Thyroid gland (tissue), 4 donors: ENCODE measurements at regions not wholly inside any gene's neighbourhood (a gene's known extent, or its start where the extent isn't known, plus 50 kb on each side); places are given as distances from the start of the nearest gene placed in this dataset.

Experiments used
- DNase-seq, 2 donors: peaks; one replicate each; pipeline ENCODE4 v3.0.0-alpha.2; 2019
- H3K27ac ChIP-seq, 3 donors: fragments of 200-600 bp; sonication (generic); 1 replicate in 2 of 3; 2 replicates in 1 of 3; pipeline ENCODE4 v1.5.1; 2016 to 2019; ENCODE audit warnings: mild to moderate bottlenecking in 1 of 3, moderate library complexity in 1 of 3
- H3K27me3 ChIP-seq: fragments of 200-600 bp; sonication (generic); one replicate; pipeline ENCODE4 v1.5.1; 2019
- H3K36me3 ChIP-seq, 2 donors: fragments of 200-600 bp; sonication (generic); one replicate each; pipeline ENCODE4 v1.5.1; 2016 to 2019
- H3K4me1 ChIP-seq, 2 donors: fragments of 200-600 bp; sonication (generic); one replicate each; pipeline ENCODE4 v1.5.1; 2017 to 2019
- H3K4me3 ChIP-seq, 3 donors: fragments of 200-600 bp; sonication (generic); replicated peaks in 1 of 3; 1 replicate in 2 of 3; 2 replicates in 1 of 3; pipeline ENCODE4 v1.5.1; 2016; ENCODE audit warnings: mild to moderate bottlenecking in 1 of 3
- H3K9me3 ChIP-seq: fragments of 200-600 bp; sonication (generic); one replicate; pipeline ENCODE4 v1.5.1; 2017
- CTCF ChIP-seq, 6 experiments: fragments of 200-600 bp in 3 of 6; fragments of 450-650 bp in 3 of 6; sonication (generic) in 3 of 6; IDR thresholded peaks; one replicate each; pipeline ENCODE4 v1.5.1; 2016 to 2019; ENCODE audit warnings: antibody characterized with exemption in 6 of 6, mild to moderate bottlenecking in 2 of 6, inconsistent platforms in 1 of 6, moderate library complexity in 1 of 6
- POLR2A ChIP-seq, 2 donors: fragments of 450-650 bp; IDR thresholded peaks; one replicate each; pipeline ENCODE4 v1.6.1; 2017; ENCODE audit warnings: antibody characterized with exemption in 2 of 2, mild to moderate bottlenecking in 2 of 2, moderate library complexity in 1 of 2
- WGBS, 2 donors: methylation state at CpG; one replicate each; pipeline ENCODE4 v1.1.5; 2017; 5-methylcytosine and 5-hydroxymethylcytosine counted together
- intact Hi-C: fragments of 100-400 bp; cut with DNase I; formaldehyde crosslinking; loops from one replicate; pipeline ENCODE4 v1.15.1; 2023

GRCh38 chr13:80121038-80121437 lies 219.9 kb downstream of the SPRY2 start:
- Histone ChIP-seq H3K9me3 (no peaks in the 10 kb centered on the region), H3K27ac (no peak overlapping the region), H3K4me1 (no peaks in the 10 kb centered on the region), H3K27me3 (no peaks in the 10 kb centered on the region), H3K4me3 (no peak overlapping the region), H3K36me3 (no peaks in the 10 kb centered on the region)
- DNase-seq = no peak
- TF ChIP-seq CTCF (IDR thresholded peaks at IDR 0.05) (no peak), POLR2A (IDR thresholded peaks at IDR 0.05) (no peak)
- WGBS, 2 donors = 78 to 81% methylated on average over 1 of the region's 1 CpG
- intact Hi-C loops = no loop called here

DNA sequence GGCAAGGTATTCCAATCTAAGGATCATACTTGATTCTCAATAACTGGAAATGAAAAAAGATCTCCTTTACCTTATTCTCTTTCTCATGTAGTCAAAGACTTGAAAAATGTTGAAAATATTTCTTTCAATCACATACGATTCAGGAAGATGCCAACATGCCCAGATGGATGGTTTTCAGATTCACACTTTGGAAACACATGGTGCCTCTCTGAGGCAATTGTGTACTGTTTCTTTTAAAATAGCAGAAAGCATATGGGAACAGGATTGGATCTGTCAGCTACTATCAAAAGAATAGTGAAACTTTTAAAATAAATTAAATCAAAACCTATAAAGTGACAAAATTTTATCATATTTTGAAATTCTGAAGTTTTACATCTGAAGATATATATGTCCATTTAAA lies 222.4 kb downstream of the SPRY2 start:
- TF ChIP-seq POLR2A (IDR thresholded peaks at IDR 0.05) (no peak), CTCF (IDR thresholded peaks at IDR 0.05) (no peak)
- 93 to 95% methylated on average over 1 of the region's 1 CpG for WGBS, 2 donors
- intact Hi-C loops = no loop called here

DNA sequence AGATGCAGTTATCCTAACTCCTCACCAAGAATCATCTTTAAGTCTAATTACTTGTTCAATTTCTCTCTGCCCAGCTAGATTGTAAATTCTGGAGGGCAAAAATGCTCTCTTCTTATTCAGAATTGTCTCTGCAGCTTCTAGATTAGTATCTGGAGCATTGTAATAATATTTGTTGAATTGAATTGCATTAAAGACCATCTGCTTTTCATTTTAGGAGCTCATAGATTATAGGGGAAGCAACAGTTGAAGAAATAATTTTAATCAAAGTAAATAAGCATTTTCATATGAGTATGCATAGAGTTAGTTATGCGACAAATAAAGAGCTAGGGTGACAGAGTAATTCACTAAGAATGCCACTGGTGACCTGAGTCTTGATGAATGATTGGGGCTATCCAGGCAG lies 222.8 kb downstream of the SPRY2 start:
- no peak for DNase-seq
- no peaks in the 10 kb centered on the region for H3K4me1 ChIP-seq
- H3K36me3 ChIP-seq = no peaks in the 10 kb centered on the region
- no peaks in the 10 kb centered on the region for H3K27me3 ChIP-seq
- 91 to 98% methylated on average over 1 of the region's 1 CpG for WGBS, 2 donors
- no peak for TF ChIP-seq POLR2A (IDR thresholded peaks at IDR 0.05)
- no peak for TF ChIP-seq CTCF (IDR thresholded peaks at IDR 0.05)
- H3K9me3 ChIP-seq = no peaks in the 10 kb centered on the region
- intact Hi-C loops = no loop called here
- H3K4me3 ChIP-seq = no peak overlapping the region
- no peak overlapping the region for H3K27ac ChIP-seq

More for the DNA sequence above, 222.4 kb downstream of the SPRY2 start:
- no peak overlapping the region for H3K4me3 ChIP-seq
- no peaks in the 10 kb centered on the region for H3K4me1 ChIP-seq
- DNase-seq = no peak
- no peaks in the 10 kb centered on the region for H3K9me3 ChIP-seq
- no peak overlapping the region for H3K27ac ChIP-seq
- no peaks in the 10 kb centered on the region for H3K36me3 ChIP-seq
- H3K27me3 ChIP-seq = no peaks in the 10 kb centered on the region

GRCh38 chr13:80117515-80117914 lies 223.4 kb downstream of the SPRY2 start:
- intact Hi-C loops = no loop called here
- Histone ChIP-seq H3K4me3 (no peak overlapping the region), H3K9me3 (no peaks in the 10 kb centered on the region), H3K27ac (no peak overlapping the region), H3K4me1 (no peaks in the 10 kb centered on the region), H3K27me3 (no peaks in the 10 kb centered on the region), H3K36me3 (no peaks in the 10 kb centered on the region)
- TF ChIP-seq POLR2A (IDR thresholded peaks at IDR 0.05) (no peak), CTCF (IDR thresholded peaks at IDR 0.05) (no peak)
- WGBS, 2 donors = 85 to 95% methylated on average over 2 of the region's 2 CpGs
- DNase-seq = no peak

GRCh38 chr13:80116107-80116506 lies 224.8 kb downstream of the SPRY2 start:
- H3K27me3 ChIP-seq = no peaks in the 10 kb centered on the region
- no peaks in the 10 kb centered on the region for H3K9me3 ChIP-seq
- no peak overlapping the region for H3K27ac ChIP-seq
- no peaks in the 10 kb centered on the region for H3K36me3 ChIP-seq
- H3K4me3 ChIP-seq = no peak overlapping the region
- 82 to 95% methylated on average over 3 of the region's 3 CpGs for WGBS, 2 donors
- intact Hi-C loops = no loop called here
- TF ChIP-seq POLR2A (IDR thresholded peaks at IDR 0.05) (no peak), CTCF (IDR thresholded peaks at IDR 0.05) (no peak)
- no peak for DNase-seq
- no peaks in the 10 kb centered on the region for H3K4me1 ChIP-seq
